Endothelial cell of umbilical vein (primary cell): ENCODE measurements at regions not wholly inside any gene's neighbourhood (a gene's known extent, or its start where the extent isn't known, plus 50 kb on each side); places are given as distances from the start of the nearest gene placed in this dataset.

ENCODE experiments used
- BruUV-seq: library from RNA; stranded (reverse); fragments of 400-500 nt; replicated peaks from 2 replicates; lab custom pipeline; 2021; lab: Mats Ljungman, UMichigan
- CTCF ChIA-PET: fragments of 300-600, 350-600 bp; sonication (Branson Sonifier 250); formaldehyde crosslinking; loops from one replicate; lab custom pipeline; 2021; ENCODE audit warnings: antibody characterized with exemption, inconsistent platforms; lab: Charles Lee
- POLR2A ChIA-PET: fragments of 300-600, 350-600 bp; sonication (Branson Sonifier 250); formaldehyde crosslinking; loops from one replicate; lab custom pipeline; 2021; ENCODE audit warnings: antibody characterized with exemption, inconsistent platforms; lab: Charles Lee
- DNase-seq: peaks from one replicate; pipeline ENCODE4 v3.0.0-alpha.2; 2011; ENCODE audit warnings: low read depth, low spot score
- FAIRE-seq: peaks from 2 replicates; lab custom pipeline; 2011; peaks lifted over from hg19 to GRCh38; lab: Jason Lieb, UNC
- H2AFZ ChIP-seq: 2 replicates; pipeline ENCODE4 v1.6.0; 2012; ENCODE audit warnings: low read depth, low read length, control low read depth, inconsistent platforms
- H3K27ac ChIP-seq: 2 replicates; pipeline ENCODE4 v1.5.1; 2011; ENCODE audit warnings: low read depth, mild to moderate bottlenecking, control low read depth, low read length, moderate library complexity; ENCODE audit not compliant: insufficient read depth
- H3K27me3 ChIP-seq, 2 experiments: 2 replicates each; pipeline versions ENCODE4 v1.6.0 to v1.6.1; 2011; ENCODE audit warnings: low read length in 2 of 2, mixed read lengths in 1 of 2; ENCODE audit not compliant: control insufficient read depth in 2 of 2, insufficient read depth in 2 of 2
- H3K36me3 ChIP-seq, 2 experiments: 2 replicates in 1 of 2; 3 replicates in 1 of 2; pipeline ENCODE4 v1.5.1; 2011; ENCODE audit warnings: low read length in 2 of 2, mild to moderate bottlenecking in 1 of 2, moderate library complexity in 1 of 2; ENCODE audit not compliant: control insufficient read depth in 2 of 2, insufficient read depth in 2 of 2; ENCODE audit errors: extremely low read depth in 1 of 2
- H3K4me1 ChIP-seq: 3 replicates; pipeline ENCODE4 v1.5.1; 2011; ENCODE audit warnings: mild to moderate bottlenecking, low read length; ENCODE audit not compliant: control insufficient read depth, insufficient read depth; ENCODE audit errors: extremely low read depth
- H3K4me2 ChIP-seq: 2 replicates; pipeline ENCODE4 v1.6.1; 2011; ENCODE audit warnings: low read length, control low read depth, mixed read lengths; ENCODE audit not compliant: insufficient read depth
- H3K4me3 ChIP-seq, 3 experiments: fragments of 200-600 bp in 1 of 3; sonication (generic), shearing (Covaris generic) in 1 of 3; replicated peaks in 1 of 3; 2 replicates each; pipeline ENCODE4 v1.5.1; 2011 to 2016; ENCODE audit warnings: control low read depth in 3 of 3, low read length in 3 of 3, mild to moderate bottlenecking in 2 of 3, inconsistent platforms in 1 of 3, low read depth in 1 of 3, moderate library complexity in 1 of 3; ENCODE audit not compliant: insufficient read depth in 1 of 3
- H3K79me2 ChIP-seq: 2 replicates; pipeline ENCODE4 v1.6.0; 2012; ENCODE audit warnings: low read length, inconsistent platforms; ENCODE audit not compliant: control insufficient read depth, insufficient read depth
- H3K9ac ChIP-seq: replicated peaks from 2 replicates; pipeline ENCODE3; 2011; ENCODE audit warnings: low read length, control low read depth; ENCODE audit not compliant: insufficient read depth; ENCODE audit errors: extremely low read depth
- H3K9me1 ChIP-seq: replicated peaks from 3 replicates; pipeline ENCODE4 v1.6.0; 2011; ENCODE audit warnings: mild to moderate bottlenecking, low read length; ENCODE audit not compliant: control insufficient read depth, insufficient read depth; ENCODE audit errors: extremely low read depth
- H3K9me3 ChIP-seq: replicated peaks from 2 replicates; pipeline ENCODE4 v1.5.1; 2012; ENCODE audit warnings: low read length, inconsistent platforms; ENCODE audit not compliant: control insufficient read depth, insufficient read depth
- H4K20me1 ChIP-seq: replicated peaks from 2 replicates; pipeline ENCODE3; 2011; ENCODE audit warnings: mild to moderate bottlenecking, low read length; ENCODE audit not compliant: control insufficient read depth, insufficient read depth; ENCODE audit errors: extremely low read depth
- EZH2 ChIP-seq: IDR thresholded peaks from 2 replicates; pipeline ENCODE4 v1.6.1; 2012; ENCODE audit warnings: borderline replicate concordance, low read depth, mild to moderate bottlenecking, moderate library complexity, low read length, inconsistent platforms; ENCODE audit not compliant: severe bottlenecking
- FOS ChIP-seq: IDR thresholded peaks from 2 replicates; pipeline ENCODE4 v1.6.1; 2011; ENCODE audit warnings: mild to moderate bottlenecking, low read length, moderate library complexity, borderline replicate concordance; ENCODE audit not compliant: insufficient read depth
- GATA2 ChIP-seq: IDR thresholded peaks from 2 replicates; pipeline ENCODE4 v1.7.0; 2011; ENCODE audit warnings: low read depth, mild to moderate bottlenecking, moderate library complexity, mixed read lengths, low read length; ENCODE audit not compliant: insufficient read length, insufficient read depth
- JUN ChIP-seq: IDR thresholded peaks from 2 replicates; pipeline ENCODE4 v1.6.1; 2011; ENCODE audit warnings: borderline replicate concordance, low read depth; ENCODE audit not compliant: insufficient read length, insufficient read depth
- MYC ChIP-seq: IDR thresholded peaks from one replicate; pipeline ENCODE4 v1.6.1; 2011; ENCODE audit warnings: mild to moderate bottlenecking, low read depth, low read length
- POLR2A ChIP-seq: IDR thresholded peaks from 2 replicates; pipeline ENCODE4 v1.6.1; 2012; ENCODE audit warnings: low read depth, mild to moderate bottlenecking, control low read depth, low read length
- POLR2AphosphoS5 ChIP-seq: IDR thresholded peaks from 2 replicates; pipeline ENCODE4 v1.6.1; 2012; ENCODE audit warnings: low read depth, mild to moderate bottlenecking, control low read depth, low read length, moderate library complexity; ENCODE audit not compliant: insufficient read depth
- dilution Hi-C: fragments of 300-500 bp; cut with MboI; formaldehyde crosslinking; loops from one replicate; pipeline ENCODE4 v1.15.0; 2019; ENCODE audit warnings: low sequenced_read_pairs; ENCODE audit not compliant: extremely low pct_ligation_motif_present
- intact Hi-C: fragments of 100-400 bp; cut with micrococcal nuclease; formaldehyde crosslinking; loops from one replicate; pipeline ENCODE4 v1.10.0; 2022
- TF ChIP-seq, protein P1 (sequence below), 2 donors: IDR thresholded peaks; 1 replicate in 1 of 2; 2 replicates in 1 of 2; pipeline ENCODE4 v1.5.1; 2011; ENCODE audit warnings: low read length in 2 of 2, mild to moderate bottlenecking in 2 of 2, moderate library complexity in 2 of 2, control low read depth in 1 of 2, inconsistent platforms in 1 of 2, low read depth in 1 of 2; ENCODE audit not compliant: insufficient read depth in 1 of 2; ENCODE audit errors: extremely low read depth in 1 of 2
- TF ChIP-seq, protein P2 (sequence below): IDR thresholded peaks from 2 replicates; pipeline ENCODE4 v1.6.1; 2011; ENCODE audit not compliant: insufficient read depth, insufficient read length

DNA sequence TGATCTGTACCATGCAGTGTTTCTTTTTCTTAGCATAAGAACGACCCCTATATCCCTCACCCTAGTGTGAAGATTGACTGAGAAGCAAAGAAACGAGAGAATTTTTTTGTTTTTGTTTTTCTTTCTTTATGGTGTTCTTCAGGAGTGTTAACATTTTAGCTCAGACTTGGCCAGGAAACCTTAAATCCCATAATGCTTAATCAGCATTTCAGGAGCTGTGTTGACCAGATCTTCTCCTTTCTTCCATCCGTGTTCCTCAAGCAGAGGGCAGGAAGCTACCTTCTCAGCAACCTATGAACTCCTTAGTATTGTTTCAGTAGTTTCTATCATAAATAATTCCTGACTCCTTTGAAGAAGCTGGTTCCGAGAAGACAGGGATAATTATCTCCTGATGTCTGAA lies 1501.5 kb downstream of the STIM2 start:
- H3K4me3 ChIP-seq, result no peak overlapping the region
- intact Hi-C loops, result no loop called here
- no peaks in the 10 kb centered on the region for H3K4me1 ChIP-seq
- TF ChIP-seq, protein P1, sequence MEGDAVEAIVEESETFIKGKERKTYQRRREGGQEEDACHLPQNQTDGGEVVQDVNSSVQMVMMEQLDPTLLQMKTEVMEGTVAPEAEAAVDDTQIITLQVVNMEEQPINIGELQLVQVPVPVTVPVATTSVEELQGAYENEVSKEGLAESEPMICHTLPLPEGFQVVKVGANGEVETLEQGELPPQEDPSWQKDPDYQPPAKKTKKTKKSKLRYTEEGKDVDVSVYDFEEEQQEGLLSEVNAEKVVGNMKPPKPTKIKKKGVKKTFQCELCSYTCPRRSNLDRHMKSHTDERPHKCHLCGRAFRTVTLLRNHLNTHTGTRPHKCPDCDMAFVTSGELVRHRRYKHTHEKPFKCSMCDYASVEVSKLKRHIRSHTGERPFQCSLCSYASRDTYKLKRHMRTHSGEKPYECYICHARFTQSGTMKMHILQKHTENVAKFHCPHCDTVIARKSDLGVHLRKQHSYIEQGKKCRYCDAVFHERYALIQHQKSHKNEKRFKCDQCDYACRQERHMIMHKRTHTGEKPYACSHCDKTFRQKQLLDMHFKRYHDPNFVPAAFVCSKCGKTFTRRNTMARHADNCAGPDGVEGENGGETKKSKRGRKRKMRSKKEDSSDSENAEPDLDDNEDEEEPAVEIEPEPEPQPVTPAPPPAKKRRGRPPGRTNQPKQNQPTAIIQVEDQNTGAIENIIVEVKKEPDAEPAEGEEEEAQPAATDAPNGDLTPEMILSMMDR (IDR thresholded peaks at IDR 0.05; ENCODE audit: extremely low read depth in 1 of 2, insufficient read depth in 1 of 2, low read depth in 1 of 2, low read length in 2 of 2), result no peak
- TF ChIP-seq POLR2AphosphoS5 (no peak), FOS (no peak), POLR2A (no peak), EZH2 (no peak), MYC (no peak), JUN (no peak), GATA2 (no peak)
- TF ChIP-seq, protein P2, sequence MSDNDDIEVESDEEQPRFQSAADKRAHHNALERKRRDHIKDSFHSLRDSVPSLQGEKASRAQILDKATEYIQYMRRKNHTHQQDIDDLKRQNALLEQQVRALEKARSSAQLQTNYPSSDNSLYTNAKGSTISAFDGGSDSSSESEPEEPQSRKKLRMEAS, result no peak
- H3K9ac ChIP-seq, result no peak overlapping the region
- no peak overlapping the region for H3K27ac ChIP-seq
- ChIA-PET POLR2A (no interaction called here), CTCF (no interaction called here)
- H3K9me1 ChIP-seq, result no peaks in the 10 kb centered on the region
- no peaks in the 10 kb centered on the region for H3K79me2 ChIP-seq
- FAIRE-seq (no peak), DNase-seq (no peak)
- no peaks in the 10 kb centered on the region for H3K36me3 ChIP-seq
- H3K9me3 ChIP-seq, result no peaks in the 10 kb centered on the region
- H3K27me3 ChIP-seq, result no peaks in the 10 kb centered on the region
- no peak overlapping the region for H3K4me2 ChIP-seq
- no peak overlapping the region for H2AFZ ChIP-seq
- H4K20me1 ChIP-seq, result no peaks in the 10 kb centered on the region
- dilution Hi-C loops, result no loop called here
- BruUV-seq, result no TSS peak
